Natural killer cell (primary cell): ENCODE measurements at regions not wholly inside any gene's neighbourhood (a gene's known extent, or its start where the extent isn't known, plus 50 kb on each side); places are given as distances from the start of the nearest gene placed in this dataset.

Source experiments
- ATAC-seq, 3 donors: fragments of 150-1000 bp in 2 of 3; fragments of 200-7000 bp in 1 of 3; cut with Tn5 transposase; 1 replicate in 1 of 3; 2 replicates in 2 of 3; pipeline ENCODE4 v1.10.0; 2021; ENCODE audit warnings: mild to moderate bottlenecking in 2 of 3, moderate library complexity in 2 of 3
- DNase-seq, 2 donors: peaks; one replicate each; pipeline versions ENCODE4 v3.0.0 to v3.0.0-alpha.2; 2013 to 2021; ENCODE audit warnings: mixed read lengths in 1 of 2
- H3K27ac ChIP-seq: one replicate; pipeline ENCODE4 v1.5.1; 2013; ENCODE audit warnings: mild to moderate bottlenecking, low read length
- H3K27me3 ChIP-seq: one replicate; pipeline ENCODE4 v1.6.1; 2013; ENCODE audit warnings: low read length; ENCODE audit not compliant: control insufficient read depth, insufficient read depth
- H3K36me3 ChIP-seq: one replicate; pipeline ENCODE4 v1.6.1; 2013; ENCODE audit warnings: low read length; ENCODE audit not compliant: control insufficient read depth, insufficient read depth
- H3K4me1 ChIP-seq: one replicate; pipeline ENCODE4 v1.6.1; 2013; ENCODE audit warnings: low read length; ENCODE audit not compliant: control insufficient read depth, insufficient read depth
- H3K4me3 ChIP-seq: one replicate; pipeline ENCODE4 v1.5.1; 2013; ENCODE audit warnings: low read length
- H3K9me3 ChIP-seq: one replicate; pipeline ENCODE4 v1.6.1; 2013; ENCODE audit warnings: low read length; ENCODE audit not compliant: control insufficient read depth, insufficient read depth
- H3K27ac Mint-ChIP-seq, 2 donors: one replicate each; pipeline ENCODE4 v1.8.0; 2022; ENCODE audit warnings: mild to moderate bottlenecking in 2 of 2, mixed read lengths in 2 of 2, moderate library complexity in 1 of 2
- H3K27me3 Mint-ChIP-seq, 2 donors: one replicate each; pipeline ENCODE4 v1.8.0; 2022; ENCODE audit warnings: low read depth in 2 of 2, mixed read lengths in 2 of 2
- H3K36me3 Mint-ChIP-seq: one replicate; pipeline ENCODE4 v1.8.0; 2022; ENCODE audit warnings: mixed read lengths
- H3K4me1 Mint-ChIP-seq, 2 donors: one replicate each; pipeline ENCODE4 v1.8.0; 2022; ENCODE audit warnings: mixed read lengths in 2 of 2
- H3K4me3 Mint-ChIP-seq: one replicate; pipeline ENCODE4 v1.8.0; 2022; ENCODE audit warnings: mild to moderate bottlenecking, moderate library complexity, mixed read lengths
- H3K9me3 Mint-ChIP-seq, 2 donors: one replicate each; pipeline ENCODE4 v1.8.0; 2022; ENCODE audit warnings: mixed read lengths in 2 of 2
- CTCF ChIP-seq: fragments of 200-600 bp; IDR thresholded peaks from one replicate; pipeline ENCODE4 v1.8.0; 2022; ENCODE audit warnings: antibody characterized with exemption
- WGBS: methylation state at CpG from one replicate; pipeline ENCODE4 v1.1.7; 2013; ENCODE audit warnings: missing lambda C conversion rate; ENCODE audit not compliant: insufficient coverage; 5-methylcytosine and 5-hydroxymethylcytosine counted together
- intact Hi-C: fragments of 100-400 bp; cut with micrococcal nuclease; formaldehyde crosslinking; loops from one replicate; pipeline ENCODE4 v1.14.2; 2022

GRCh38 chr2:44839771-44840502, 101.6 kb upstream of the SIX3 start:
- intact Hi-C loops: no loop called here
- H3K4me3 ChIP-seq: no peak overlapping the region
- H3K27ac ChIP-seq: no peak overlapping the region
- no peak for ATAC-seq
- Mint-ChIP-seq H3K36me3 (no peaks in the 10 kb centered on the region), H3K27ac (no peak overlapping the region), H3K4me1 (no peaks in the 10 kb centered on the region), H3K27me3 (peaks cover 6 to 23% of the 10 kb centered on the region in 2 donors), H3K9me3 (no peaks in the 10 kb centered on the region), H3K4me3 (no peak overlapping the region)
- H3K36me3 ChIP-seq: no peaks in the 10 kb centered on the region
- TF ChIP-seq CTCF: no peak
- no peaks in the 10 kb centered on the region for H3K9me3 ChIP-seq
- no peaks in the 10 kb centered on the region for H3K4me1 ChIP-seq
- WGBS: 88% methylated on average over 10 of the region's 10 CpGs
- peaks cover 3% of the 10 kb centered on the region for H3K27me3 ChIP-seq
- no peak for DNase-seq

- H3K27ac ChIP-seq: no peak overlapping the region
- intact Hi-C loops: no loop called here
- Mint-ChIP-seq H3K4me1 (no peaks in the 10 kb centered on the region), H3K36me3 (no peaks in the 10 kb centered on the region), H3K4me3 (no peak overlapping the region), H3K9me3 (no peaks in the 10 kb centered on the region), H3K27me3 (peaks cover 6 to 23% of the 10 kb centered on the region in 2 donors), H3K27ac (no peak overlapping the region)
- DNase-seq: no peak
- H3K27me3 ChIP-seq: peaks cover 3% of the 10 kb centered on the region
- no peak for TF ChIP-seq CTCF
- H3K4me1 ChIP-seq: no peaks in the 10 kb centered on the region
- WGBS: 91% methylated on average over 1 of the region's 1 CpG
- no peak overlapping the region for H3K4me3 ChIP-seq
- no peak for ATAC-seq
- no peaks in the 10 kb centered on the region for H3K36me3 ChIP-seq
- H3K9me3 ChIP-seq: no peaks in the 10 kb centered on the region
These were observed 101.0 kb upstream of the SIX3 start for GRCh38 chr2:44840503-44840850.

- TF ChIP-seq CTCF: no peak
- H3K27me3 Mint-ChIP-seq: peaks cover 6 to 23% of the 10 kb centered on the region in 2 donors
- H3K9me3 ChIP-seq: no peaks in the 10 kb centered on the region
- peaks cover 3% of the 10 kb centered on the region for H3K27me3 ChIP-seq
- no peaks in the 10 kb centered on the region for H3K4me1 ChIP-seq
- H3K36me3 Mint-ChIP-seq: no peaks in the 10 kb centered on the region
- no peaks in the 10 kb centered on the region for H3K9me3 Mint-ChIP-seq
- no peak for ATAC-seq
- no peak for DNase-seq
- no peak overlapping the region for H3K4me3 ChIP-seq
- H3K4me3 Mint-ChIP-seq: no peak overlapping the region
- no peaks in the 10 kb centered on the region for H3K36me3 ChIP-seq
- H3K27ac ChIP-seq: no peak overlapping the region
- H3K27ac Mint-ChIP-seq: no peak overlapping the region
- intact Hi-C loops: no loop called here
- no peaks in the 10 kb centered on the region for H3K4me1 Mint-ChIP-seq
- WGBS: 90% methylated on average over 7 of the region's 7 CpGs
These were observed 98.4 kb upstream of the SIX3 start for GRCh38 chr2:44843086-44843485.

- no peak for ATAC-seq
- H3K4me1 Mint-ChIP-seq: no peaks in the 10 kb centered on the region
- H3K27me3 ChIP-seq: peaks cover 3% of the 10 kb centered on the region
- intact Hi-C loops: no loop called here
- no peak overlapping the region for H3K27ac Mint-ChIP-seq
- TF ChIP-seq CTCF: no peak
- no peaks in the 10 kb centered on the region for H3K36me3 ChIP-seq
- WGBS: 94% methylated on average over 13 of the region's 13 CpGs
- no peak overlapping the region for H3K4me3 ChIP-seq
- no peak for DNase-seq
- no peak overlapping the region for H3K4me3 Mint-ChIP-seq
- H3K9me3 ChIP-seq: no peaks in the 10 kb centered on the region
- no peaks in the 10 kb centered on the region for H3K36me3 Mint-ChIP-seq
- no peak overlapping the region for H3K27ac ChIP-seq
- no peaks in the 10 kb centered on the region for H3K4me1 ChIP-seq
- no peaks in the 10 kb centered on the region for H3K9me3 Mint-ChIP-seq
- H3K27me3 Mint-ChIP-seq: peaks cover 10 to 23% of the 10 kb centered on the region in 2 donors
These were observed 97.7 kb upstream of the SIX3 start for GRCh38 chr2:44843641-44844310.
